GM23338 (cell line): ENCODE measurements at regions not wholly inside any gene's neighbourhood (a gene's known extent, or its start where the extent isn't known, plus 50 kb on each side); places are given as distances from the start of the nearest gene placed in this dataset.
"Not testable (repeated sequence)": the region's sequence is repeated elsewhere in the genome, so short reads cannot be mapped to it uniquely, and the experiment has no call there.

Experiments used
- ATAC-seq: fragments of 200-7000 bp; cut with Tn5 transposase; 3 replicates; pipeline ENCODE4 v1.9.1; 2020
- DNase-seq: peaks from one replicate; pipeline ENCODE4 v3.0.0-alpha.2; 2015; ENCODE audit warnings: low spot score
- H2AFZ ChIP-seq: fragments of 200-600 bp; sonication (generic); 2 replicates; pipeline ENCODE4 v1.8.0; 2016; ENCODE audit warnings: antibody characterized with exemption, mild to moderate bottlenecking, moderate library complexity
- H3F3A ChIP-seq: fragments of 200-600 bp; sonication (generic); replicated peaks from 2 replicates; pipeline ENCODE4 v1.8.0; 2017; ENCODE audit warnings: antibody characterized with exemption, mixed run types, low read depth
- H3K27ac ChIP-seq: fragments of 200-600 bp; sonication (generic); 2 replicates; pipeline ENCODE4 v1.6.1; 2016; ENCODE audit warnings: low read depth
- H3K27me3 ChIP-seq: fragments of 200-600 bp; sonication (generic); 2 replicates; pipeline ENCODE4 v1.8.0; 2016; ENCODE audit warnings: mild to moderate bottlenecking, mixed run types, moderate library complexity; ENCODE audit not compliant: insufficient read depth
- H3K36me3 ChIP-seq: fragments of 200-600 bp; sonication (generic); 2 replicates; pipeline ENCODE4 v1.8.0; 2016; ENCODE audit warnings: mild to moderate bottlenecking; ENCODE audit not compliant: insufficient read depth
- H3K4me1 ChIP-seq: fragments of 200-600 bp; sonication (generic); 2 replicates; pipeline ENCODE4 v1.8.0; 2016; ENCODE audit warnings: mild to moderate bottlenecking, moderate library complexity; ENCODE audit not compliant: insufficient read depth
- H3K4me2 ChIP-seq: fragments of 200-600 bp; sonication (generic); 2 replicates; pipeline ENCODE4 v1.7.1; 2017; ENCODE audit warnings: mixed run types
- H3K4me3 ChIP-seq: fragments of 200-600 bp; sonication (generic); 2 replicates; pipeline ENCODE4 v1.6.1; 2016; ENCODE audit warnings: mixed run types
- H3K79me2 ChIP-seq: fragments of 200-600 bp; sonication (generic); replicated peaks from 2 replicates; pipeline ENCODE4 v1.8.0; 2017; ENCODE audit warnings: mild to moderate bottlenecking; ENCODE audit not compliant: insufficient read depth
- H3K9me2 ChIP-seq: fragments of 200-600 bp; sonication (generic); 2 replicates; pipeline ENCODE4 v1.8.0; 2017; ENCODE audit not compliant: insufficient read depth
- H4K20me1 ChIP-seq: fragments of 200-600 bp; sonication (generic); replicated peaks from 2 replicates; pipeline ENCODE4 v1.8.0; 2017; ENCODE audit warnings: mild to moderate bottlenecking; ENCODE audit not compliant: insufficient read depth
- H3K27ac Mint-ChIP-seq: 2 replicates; pipeline ENCODE4 v1.8.0; 2020; ENCODE audit warnings: inconsistent platforms, mild to moderate bottlenecking, moderate library complexity, mixed read lengths
- H3K27me3 Mint-ChIP-seq: 3 replicates; pipeline ENCODE4 v1.8.0; 2022; ENCODE audit warnings: low read depth, mild to moderate bottlenecking, moderate library complexity, mixed read lengths, inconsistent platforms; ENCODE audit not compliant: insufficient read depth, poor library complexity
- H3K36me3 Mint-ChIP-seq: 3 replicates; pipeline ENCODE4 v1.8.0; 2021; ENCODE audit warnings: low read depth, mild to moderate bottlenecking, inconsistent platforms, moderate library complexity, mixed read lengths
- H3K4me1 Mint-ChIP-seq: 3 replicates; pipeline ENCODE4 v1.8.0; 2020; ENCODE audit warnings: mild to moderate bottlenecking, inconsistent platforms, mixed read lengths
- H3K4me3 Mint-ChIP-seq: 3 replicates; pipeline ENCODE4 v1.8.0; 2021; ENCODE audit warnings: moderate library complexity, mild to moderate bottlenecking, inconsistent platforms, mixed read lengths
- H3K9me3 Mint-ChIP-seq: 3 replicates; pipeline ENCODE4 v1.8.0; 2020; ENCODE audit warnings: moderate library complexity, mild to moderate bottlenecking, inconsistent platforms, mixed read lengths
- CTCF ChIP-seq, 2 experiments: fragments of 200-600 bp in 1 of 2; sonication (generic) in 1 of 2; conservative IDR thresholded peaks; 2 replicates each; pipeline versions ENCODE4 v1.5.1 to v1.6.1; 2016 to 2017; ENCODE audit warnings: antibody characterized with exemption in 2 of 2, low read depth in 2 of 2, mild to moderate bottlenecking in 2 of 2, moderate library complexity in 1 of 2

DNA sequence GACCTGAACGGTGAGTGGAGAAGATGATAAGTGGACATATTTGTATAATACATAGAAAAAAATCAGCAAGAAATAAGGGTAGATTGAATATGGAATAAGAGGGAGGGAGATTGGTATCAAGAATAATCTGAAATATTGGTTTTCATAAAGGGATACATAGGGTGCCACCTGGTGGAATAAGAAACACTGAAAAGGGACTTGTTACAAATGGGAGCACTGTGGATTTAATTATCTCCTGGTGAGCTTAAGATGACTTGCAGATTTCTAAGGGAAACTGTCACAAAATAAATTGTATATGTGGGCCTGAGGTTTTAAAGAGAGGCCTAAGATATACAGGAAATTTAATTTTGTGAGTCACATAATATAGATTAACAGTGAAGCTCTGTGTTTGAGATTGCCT lies 1403.5 kb upstream of the CDH18 start (continued):
- TF ChIP-seq CTCF (conservative IDR thresholded peaks at IDR 0.05; ENCODE audit: low read depth in 2 of 2): peak; percentile 33 to 36; a peak in 3 of 4 replicates

GRCh38 chr5:21360754-21361153 lies 1372.8 kb upstream of the CDH18 start:
- not testable (repeated sequence) for H3K9me2 ChIP-seq, H3K27me3 Mint-ChIP-seq, H3K27ac Mint-ChIP-seq, H2AFZ ChIP-seq, H4K20me1 ChIP-seq, H3K79me2 ChIP-seq, ATAC-seq, H3K27me3 ChIP-seq, DNase-seq, H3K4me1 ChIP-seq, H3F3A ChIP-seq, H3K4me3 Mint-ChIP-seq, H3K4me1 Mint-ChIP-seq, H3K36me3 Mint-ChIP-seq, H3K4me2 ChIP-seq, H3K27ac ChIP-seq, H3K4me3 ChIP-seq, H3K36me3 ChIP-seq, H3K9me3 Mint-ChIP-seq

GRCh38 chr5:21341948-21342261 lies 1353.9 kb upstream of the CDH18 start:
- not testable (repeated sequence) for H2AFZ ChIP-seq, H4K20me1 ChIP-seq, H3F3A ChIP-seq, H3K4me1 Mint-ChIP-seq, ATAC-seq, H3K4me2 ChIP-seq, H3K36me3 ChIP-seq, H3K79me2 ChIP-seq, H3K9me3 Mint-ChIP-seq, H3K27me3 Mint-ChIP-seq, H3K4me1 ChIP-seq, H3K27me3 ChIP-seq, H3K36me3 Mint-ChIP-seq, H3K9me2 ChIP-seq, H3K27ac Mint-ChIP-seq, H3K27ac ChIP-seq
- peak overlapping the region; percentile 42 for H3K4me3 ChIP-seq
- peak overlapping the region; percentile 68 for H3K4me3 Mint-ChIP-seq
- peak; percentile 18 for DNase-seq

DNA sequence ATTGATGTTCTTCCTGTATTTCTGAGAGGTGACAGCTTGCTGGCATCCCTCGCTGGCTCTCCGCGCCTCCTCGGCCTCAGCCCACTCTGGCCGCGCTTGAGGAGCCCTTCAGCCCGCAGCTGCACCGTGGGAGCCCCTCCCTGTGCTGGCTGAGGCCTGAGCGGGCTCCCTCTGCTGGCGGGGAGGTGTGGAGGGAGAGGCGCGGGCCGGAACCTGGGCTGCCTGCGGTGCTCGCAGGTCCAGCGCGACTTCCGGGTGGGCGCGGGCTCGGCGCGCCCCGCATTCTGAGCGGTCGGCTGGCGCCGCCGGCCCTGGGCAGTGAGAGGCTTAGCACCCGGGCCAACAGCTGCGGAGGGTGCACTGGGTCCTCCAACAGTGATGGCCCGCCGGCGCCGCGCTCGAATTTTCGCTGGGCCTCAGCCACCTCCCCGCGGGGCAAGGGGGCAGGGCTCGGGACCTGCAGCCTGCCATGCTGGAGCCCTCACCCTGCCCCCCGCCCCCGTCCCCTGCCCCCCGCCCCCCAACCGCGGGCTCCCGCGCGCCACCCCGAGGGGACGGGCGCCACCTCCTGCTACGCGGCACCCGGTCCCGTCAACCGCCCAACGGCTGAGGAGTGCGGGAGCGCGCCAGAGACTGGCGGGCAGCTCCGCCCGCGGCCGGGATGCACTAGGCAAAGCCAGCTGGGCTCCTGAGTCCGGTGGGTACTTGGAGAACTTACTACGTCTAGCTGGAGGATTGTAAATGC lies 1353.4 kb upstream of the CDH18 start:
- TF ChIP-seq CTCF (conservative IDR thresholded peaks at IDR 0.05; ENCODE audit: low read depth in 2 of 2): peak in 1 of 2 experiments; percentile 32; a peak in 2 of 4 replicates
- H3K36me3 Mint-ChIP-seq, H3K4me1 ChIP-seq, H3K4me1 Mint-ChIP-seq, H4K20me1 ChIP-seq, H3K9me3 Mint-ChIP-seq, H2AFZ ChIP-seq, H3K27me3 Mint-ChIP-seq, H3K27ac ChIP-seq, H3K36me3 ChIP-seq, H3K27me3 ChIP-seq, H3K79me2 ChIP-seq, H3K9me2 ChIP-seq, H3K27ac Mint-ChIP-seq, H3K4me2 ChIP-seq, H3F3A ChIP-seq: not testable (repeated sequence)
- DNase-seq (peak; percentile 10), ATAC-seq (peak; percentile 82)
- H3K4me3 Mint-ChIP-seq: peak overlapping the region; percentile 68; the same call in 2 of the 3 replicates
- peak overlapping the region; percentile 42 for H3K4me3 ChIP-seq

- not testable (repeated sequence) for H3K4me3 Mint-ChIP-seq, H3K4me3 ChIP-seq, H3K4me1 ChIP-seq, H4K20me1 ChIP-seq, H3K4me1 Mint-ChIP-seq, H3F3A ChIP-seq, H3K27ac ChIP-seq, H2AFZ ChIP-seq, H3K79me2 ChIP-seq, H3K36me3 ChIP-seq, H3K27me3 ChIP-seq, H3K27ac Mint-ChIP-seq, H3K9me2 ChIP-seq, H3K36me3 Mint-ChIP-seq, H3K4me2 ChIP-seq, H3K9me3 Mint-ChIP-seq, DNase-seq, ATAC-seq, H3K27me3 Mint-ChIP-seq
These were observed 1352.2 kb upstream of the CDH18 start for GRCh38 chr5:21340233-21340632.

DNA sequence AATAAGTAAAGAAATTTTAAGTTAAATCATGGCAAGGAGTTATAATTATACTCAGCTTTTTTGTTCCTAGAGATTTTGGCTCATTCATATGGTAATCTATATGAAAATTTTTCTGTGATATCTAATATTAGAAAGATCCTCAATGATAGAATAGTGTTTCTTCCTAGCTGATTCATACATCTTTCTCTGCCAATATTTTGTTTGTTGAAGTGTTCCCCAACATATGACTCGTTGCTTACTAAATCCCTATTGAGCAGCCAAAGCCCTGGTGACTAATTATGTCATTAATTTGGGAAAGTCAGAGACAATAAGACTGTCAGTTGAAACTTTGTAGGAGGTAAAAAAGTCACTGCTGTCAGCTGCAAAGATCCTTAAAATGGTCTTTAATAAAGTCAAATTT lies 1348.5 kb upstream of the CDH18 start:
- H3K27ac ChIP-seq, H3K4me3 Mint-ChIP-seq, H3K27me3 ChIP-seq, H3K9me2 ChIP-seq, H3K36me3 Mint-ChIP-seq, H3K27me3 Mint-ChIP-seq, H3K27ac Mint-ChIP-seq, H4K20me1 ChIP-seq, H3K4me2 ChIP-seq, H2AFZ ChIP-seq, DNase-seq, H3K4me1 ChIP-seq, H3K79me2 ChIP-seq, H3K4me3 ChIP-seq, H3F3A ChIP-seq, H3K36me3 ChIP-seq, H3K4me1 Mint-ChIP-seq, ATAC-seq, H3K9me3 Mint-ChIP-seq: not testable (repeated sequence)
